ENCODE measurements at regions not wholly inside any gene's neighbourhood (a gene's known extent, or its start where the extent isn't known, plus 50 kb on each side); places are given as distances from the start of the nearest gene placed in this dataset.

DNA sequence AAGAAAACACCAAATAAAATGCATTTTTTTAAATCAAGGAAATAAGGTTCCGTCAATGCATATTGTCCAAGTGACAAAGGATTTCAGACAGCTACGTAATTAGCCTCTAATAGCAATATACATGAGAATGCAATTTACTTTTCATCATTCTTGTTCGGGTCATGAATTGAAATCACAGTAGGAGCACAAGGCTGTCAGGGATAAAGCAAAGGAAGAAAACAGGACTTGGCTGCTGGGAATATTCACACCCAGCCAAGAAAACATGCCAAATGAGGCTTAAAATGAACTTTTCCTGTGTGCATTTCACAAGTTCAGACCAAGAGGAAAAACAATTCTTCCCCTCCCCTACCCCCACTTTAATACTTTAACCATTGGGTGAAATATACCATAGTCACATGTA, 188.6 kb downstream of the CWF19L2 start:
- Histone ChIP-seq H3K4me3 (no peak overlapping the region), H3K4me1 (no peaks in the 10 kb centered on the region), H3K9me3 (no peaks in the 10 kb centered on the region), H3K27me3 (no peaks in the 10 kb centered on the region), H3K27ac (no peak overlapping the region), H3K36me3 (no peaks in the 10 kb centered on the region)
- no peak for TF ChIP-seq POLR2A (IDR thresholded peaks at IDR 0.05)
- 89 to 92% methylated on average over 3 of the region's 3 CpGs for WGBS, 2 donors
- DNase-seq: no peak
- intact Hi-C loops (cut with DNase I): no loop called here

GRCh38 chr11:107266455-107266854, 191.2 kb downstream of the CWF19L2 start:
- Histone ChIP-seq H3K36me3 (no peaks in the 10 kb centered on the region), H3K27ac (no peak overlapping the region), H3K27me3 (no peaks in the 10 kb centered on the region), H3K4me3 (no peak overlapping the region), H3K9me3 (no peaks in the 10 kb centered on the region), H3K4me1 (no peaks in the 10 kb centered on the region)
- DNase-seq: no peak
- 89 to 92% methylated on average over 3 of the region's 3 CpGs for WGBS, 2 donors
- intact Hi-C loops (cut with DNase I): no loop called here
- no peak for TF ChIP-seq POLR2AphosphoS5 (IDR thresholded peaks at IDR 0.05)
- TF ChIP-seq POLR2A (IDR thresholded peaks at IDR 0.05): no peak
- TF ChIP-seq, protein P1, sequence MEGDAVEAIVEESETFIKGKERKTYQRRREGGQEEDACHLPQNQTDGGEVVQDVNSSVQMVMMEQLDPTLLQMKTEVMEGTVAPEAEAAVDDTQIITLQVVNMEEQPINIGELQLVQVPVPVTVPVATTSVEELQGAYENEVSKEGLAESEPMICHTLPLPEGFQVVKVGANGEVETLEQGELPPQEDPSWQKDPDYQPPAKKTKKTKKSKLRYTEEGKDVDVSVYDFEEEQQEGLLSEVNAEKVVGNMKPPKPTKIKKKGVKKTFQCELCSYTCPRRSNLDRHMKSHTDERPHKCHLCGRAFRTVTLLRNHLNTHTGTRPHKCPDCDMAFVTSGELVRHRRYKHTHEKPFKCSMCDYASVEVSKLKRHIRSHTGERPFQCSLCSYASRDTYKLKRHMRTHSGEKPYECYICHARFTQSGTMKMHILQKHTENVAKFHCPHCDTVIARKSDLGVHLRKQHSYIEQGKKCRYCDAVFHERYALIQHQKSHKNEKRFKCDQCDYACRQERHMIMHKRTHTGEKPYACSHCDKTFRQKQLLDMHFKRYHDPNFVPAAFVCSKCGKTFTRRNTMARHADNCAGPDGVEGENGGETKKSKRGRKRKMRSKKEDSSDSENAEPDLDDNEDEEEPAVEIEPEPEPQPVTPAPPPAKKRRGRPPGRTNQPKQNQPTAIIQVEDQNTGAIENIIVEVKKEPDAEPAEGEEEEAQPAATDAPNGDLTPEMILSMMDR (IDR thresholded peaks at IDR 0.05): no peak
- TF ChIP-seq EP300 (IDR thresholded peaks at IDR 0.05): no peak

- no peaks in the 10 kb centered on the region for H3K27me3 ChIP-seq
- no peaks in the 10 kb centered on the region for H3K4me1 ChIP-seq
- DNase-seq: no peak
- no peak overlapping the region for H3K4me3 ChIP-seq
- H3K27ac ChIP-seq: no peak overlapping the region
- intact Hi-C loops (cut with DNase I): no loop called here
- no peak for TF ChIP-seq EP300 (IDR thresholded peaks at IDR 0.05)
- TF ChIP-seq, protein P1 (IDR thresholded peaks at IDR 0.05): no peak
- no peak for TF ChIP-seq POLR2AphosphoS5 (IDR thresholded peaks at IDR 0.05)
- no peak for TF ChIP-seq POLR2A (IDR thresholded peaks at IDR 0.05)
- H3K36me3 ChIP-seq: no peaks in the 10 kb centered on the region
- 86 to 88% methylated on average over 1 of the region's 1 CpG for WGBS, 2 donors
- no peaks in the 10 kb centered on the region for H3K9me3 ChIP-seq
Observed at GRCh38 chr11:107265591-107266121, 192.0 kb downstream of the CWF19L2 start.

GRCh38 chr11:107263844-107264563, 193.6 kb downstream of the CWF19L2 start:
- no peak for DNase-seq
- WGBS, 2 donors: 78 to 84% methylated on average over 2 of the region's 2 CpGs
- Histone ChIP-seq H3K4me1 (no peaks in the 10 kb centered on the region), H3K36me3 (no peaks in the 10 kb centered on the region), H3K4me3 (no peak overlapping the region), H3K9me3 (no peaks in the 10 kb centered on the region), H3K27ac (no peak overlapping the region), H3K27me3 (no peaks in the 10 kb centered on the region)
- TF ChIP-seq, protein P1 (IDR thresholded peaks at IDR 0.05): no peak
- TF ChIP-seq POLR2A (IDR thresholded peaks at IDR 0.05) (no peak), POLR2AphosphoS5 (IDR thresholded peaks at IDR 0.05) (no peak), EP300 (IDR thresholded peaks at IDR 0.05) (no peak)
- intact Hi-C loops (cut with DNase I): no loop called here

DNA sequence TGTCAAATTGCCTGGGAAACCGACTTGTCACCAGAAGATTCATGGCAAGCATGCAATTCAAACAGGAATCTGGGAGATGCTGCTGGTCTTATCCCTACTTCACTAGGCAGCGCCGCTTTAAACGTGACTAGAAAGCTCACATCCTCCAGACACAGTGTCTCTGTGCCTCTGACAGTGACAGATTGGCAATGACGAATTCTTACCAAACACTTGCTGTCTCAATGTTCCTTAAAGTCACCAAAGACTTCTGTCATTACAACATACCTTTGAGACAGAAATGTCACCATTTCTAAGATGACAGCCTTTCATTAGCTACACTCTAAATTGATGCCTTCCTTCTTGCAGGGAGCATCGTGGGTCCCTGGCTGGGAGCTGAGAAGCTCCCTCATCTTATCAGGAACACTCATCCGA, 197.8 kb downstream of the CWF19L2 start:
- H3K9me3 ChIP-seq: no peaks in the 10 kb centered on the region
- no peaks in the 10 kb centered on the region for H3K4me1 ChIP-seq
- no peak overlapping the region for H3K4me3 ChIP-seq
- no peak for DNase-seq
- no peak overlapping the region for H3K27ac ChIP-seq
- TF ChIP-seq POLR2A (IDR thresholded peaks at IDR 0.05) (no peak), EP300 (IDR thresholded peaks at IDR 0.05) (no peak), POLR2AphosphoS5 (IDR thresholded peaks at IDR 0.05) (no peak)
- TF ChIP-seq, protein P1 (IDR thresholded peaks at IDR 0.05): no peak
- intact Hi-C loops (cut with DNase I): no loop called here
- no peaks in the 10 kb centered on the region for H3K27me3 ChIP-seq
- no peaks in the 10 kb centered on the region for H3K36me3 ChIP-seq
- WGBS, 2 donors: 52 to 61% methylated on average over 7 of the region's 7 CpGs
